Erythroblast (primary cell): ENCODE measurements at regions not wholly inside any gene's neighbourhood (a gene's known extent, or its start where the extent isn't known, plus 50 kb on each side); places are given as distances from the start of the nearest gene placed in this dataset.

Experiments
- GATA1 ChIP-seq: IDR thresholded peaks from 2 replicates; pipeline ENCODE4 v1.6.1; 2011; ENCODE audit warnings: low read depth, mild to moderate bottlenecking, control low read depth, low read length, moderate library complexity
- POLR2A ChIP-seq: IDR thresholded peaks from 2 replicates; pipeline ENCODE4 v1.6.1; 2011; ENCODE audit warnings: mild to moderate bottlenecking, low read length

DNA sequence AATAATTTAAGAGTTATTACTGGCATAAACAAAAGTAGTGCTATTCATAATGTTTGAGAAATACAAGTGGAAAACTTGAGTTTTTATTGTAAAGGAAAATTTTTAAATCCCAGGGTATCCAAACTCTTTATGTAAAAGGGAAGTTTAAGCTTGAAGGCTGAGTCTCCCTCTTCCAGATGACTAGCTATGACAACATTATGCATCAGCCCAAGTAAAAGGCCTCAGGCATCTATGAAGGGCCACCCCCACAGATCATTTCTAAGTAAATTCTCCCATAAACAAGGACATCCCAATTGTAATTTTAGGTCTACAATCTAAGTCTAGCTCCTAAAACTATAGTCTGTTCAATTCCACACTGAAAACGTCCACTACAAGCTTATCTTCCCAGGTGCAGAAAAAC lies 166.2 kb upstream of the STEAP1 start:
- TF ChIP-seq POLR2A, result no peak
- no peak for TF ChIP-seq GATA1
